ENCODE measurements at regions not wholly inside any gene's neighbourhood (a gene's known extent, or its start where the extent isn't known, plus 50 kb on each side); places are given as distances from the start of the nearest gene placed in this dataset.

GRCh38 chr1:191366686-191367085 lies 791.6 kb upstream of the RGS18 start:
- no peak overlapping the region for H3K23ac ChIP-seq (ENCODE audit: insufficient read length, low read depth, low read length)
- H3K4ac ChIP-seq (ENCODE audit: low read depth, low read length), result no peak overlapping the region
- no peak for DNase-seq
- H3K36me3 Mint-ChIP-seq (ENCODE audit: insufficient read depth in 1 of 3, low read depth in 3 of 3), result no peaks in the 10 kb centered on the region; a peak in 1 of 7 replicates
- no peaks in the 10 kb centered on the region for H3K79me1 ChIP-seq (ENCODE audit: insufficient read depth, low read depth, low read length, poor library complexity, severe bottlenecking)
- H2AFZ ChIP-seq (ENCODE audit: low read length), result no peak overlapping the region
- no peak overlapping the region for H4K91ac ChIP-seq (ENCODE audit: insufficient read length, low read depth, low read length)
- H3K4me2 ChIP-seq (ENCODE audit: insufficient read depth, insufficient read length, low read length), result no peak overlapping the region
- no peak overlapping the region for H3K27ac ChIP-seq (ENCODE audit: insufficient read length, low read depth, low read length)
- H3K56ac ChIP-seq (ENCODE audit: insufficient read length, low read depth, low read length), result no peak overlapping the region
- peaks cover 0 to 3% of the 10 kb centered on the region in 2 experiments; a peak in 1 of 5 replicates for H3K9me3 Mint-ChIP-seq
- no peak overlapping the region for H2BK120ac ChIP-seq (ENCODE audit: low read depth, low read length, poor library complexity, severe bottlenecking)
- no peak overlapping the region for H3K27ac Mint-ChIP-seq
- H2BK20ac ChIP-seq (ENCODE audit: low read depth, low read length, poor library complexity, severe bottlenecking), result no peak overlapping the region
- H3K14ac ChIP-seq (ENCODE audit: insufficient read depth, low read length), result no peak overlapping the region
- no peak overlapping the region for H2BK5ac ChIP-seq (ENCODE audit: insufficient read length, low read length)
- H4K5ac ChIP-seq (ENCODE audit: insufficient read length, low read depth, low read length), result no peak overlapping the region
- no peak for TF ChIP-seq CTCF (conservative IDR thresholded peaks at IDR 0.05)
- H3K18ac ChIP-seq (ENCODE audit: insufficient read length, low read depth, low read length), result no peak overlapping the region
- no peak overlapping the region for H4K8ac ChIP-seq (replicated peaks; ENCODE audit: insufficient read length, low read depth, low read length)
- no peaks in the 10 kb centered on the region for H3K27me3 ChIP-seq (ENCODE audit: insufficient read depth, low read length)
- no peak overlapping the region for H2BK12ac ChIP-seq (ENCODE audit: insufficient read length, low read depth, low read length)
- no CpG with 5 or more reads among the region's 1 CpG for WGBS (ENCODE audit: extremely low coverage, insufficient read length, low lambda C conversion rate)
- no peaks in the 10 kb centered on the region; the same call in 1 of the 2 replicates for H3K4me1 ChIP-seq (ENCODE audit: insufficient read depth, low read length)
- H3K79me2 ChIP-seq (ENCODE audit: insufficient read depth, low read length), result no peaks in the 10 kb centered on the region
- no peak overlapping the region for H3K9ac ChIP-seq (ENCODE audit: extremely low read depth, insufficient read length, low read length)
- no peaks in the 10 kb centered on the region for H3K27me3 Mint-ChIP-seq (ENCODE audit: low read depth)
- no peak overlapping the region for H3T11ph ChIP-seq (ENCODE audit: low read length)
- peaks cover 11 to 13% of the 10 kb centered on the region in 2 experiments for H3K4me1 Mint-ChIP-seq
- no peaks in the 10 kb centered on the region for H4K20me1 ChIP-seq (ENCODE audit: control insufficient read depth, insufficient read depth, insufficient read length)
- H3K4me3 Mint-ChIP-seq, result no peak overlapping the region
- no peak overlapping the region for H2BK15ac ChIP-seq (ENCODE audit: low read depth, low read length)
- H3K9me3 ChIP-seq (ENCODE audit: control insufficient read depth, low read depth, low read length), result no peaks in the 10 kb centered on the region
- H3K23me2 ChIP-seq (ENCODE audit: insufficient read length, low read depth, low read length, poor library complexity, severe bottlenecking), result no peaks in the 10 kb centered on the region
- no peak overlapping the region for H2AK5ac ChIP-seq (ENCODE audit: insufficient read length, low read length)
